ENCODE measurements at regions not wholly inside any gene's neighbourhood (a gene's known extent, or its start where the extent isn't known, plus 50 kb on each side); places are given as distances from the start of the nearest gene placed in this dataset.

GRCh38 chr12:77337362-77337761 is 272.0 kb upstream of the E2F7 start:
- H3K4me2 ChIP-seq (ENCODE audit: insufficient read depth, low read length), result no peak overlapping the region
- no peaks in the 10 kb centered on the region for H4K20me1 ChIP-seq (ENCODE audit: insufficient read depth, low read length)
- H3K4me1 ChIP-seq (ENCODE audit: insufficient read depth, low read length), result no peaks in the 10 kb centered on the region
- no peak overlapping the region for H3K4me3 ChIP-seq (ENCODE audit: low read depth in 1 of 2, low read length in 2 of 2)
- H3K9me3 ChIP-seq (ENCODE audit: insufficient read depth, low read length, severe bottlenecking), result no peaks in the 10 kb centered on the region
- H3K27me3 ChIP-seq (ENCODE audit: insufficient read depth, low read length, poor library complexity), result peaks cover 3% of the 10 kb centered on the region
- DNase-seq (no peak), ATAC-seq (ENCODE audit: insufficient read depth, low read depth) (no peak)
- H3K79me2 ChIP-seq (ENCODE audit: insufficient read depth, low read length), result no peaks in the 10 kb centered on the region
- H3K9ac ChIP-seq (ENCODE audit: low read depth, low read length), result no peak overlapping the region
- TF ChIP-seq, protein P1, sequence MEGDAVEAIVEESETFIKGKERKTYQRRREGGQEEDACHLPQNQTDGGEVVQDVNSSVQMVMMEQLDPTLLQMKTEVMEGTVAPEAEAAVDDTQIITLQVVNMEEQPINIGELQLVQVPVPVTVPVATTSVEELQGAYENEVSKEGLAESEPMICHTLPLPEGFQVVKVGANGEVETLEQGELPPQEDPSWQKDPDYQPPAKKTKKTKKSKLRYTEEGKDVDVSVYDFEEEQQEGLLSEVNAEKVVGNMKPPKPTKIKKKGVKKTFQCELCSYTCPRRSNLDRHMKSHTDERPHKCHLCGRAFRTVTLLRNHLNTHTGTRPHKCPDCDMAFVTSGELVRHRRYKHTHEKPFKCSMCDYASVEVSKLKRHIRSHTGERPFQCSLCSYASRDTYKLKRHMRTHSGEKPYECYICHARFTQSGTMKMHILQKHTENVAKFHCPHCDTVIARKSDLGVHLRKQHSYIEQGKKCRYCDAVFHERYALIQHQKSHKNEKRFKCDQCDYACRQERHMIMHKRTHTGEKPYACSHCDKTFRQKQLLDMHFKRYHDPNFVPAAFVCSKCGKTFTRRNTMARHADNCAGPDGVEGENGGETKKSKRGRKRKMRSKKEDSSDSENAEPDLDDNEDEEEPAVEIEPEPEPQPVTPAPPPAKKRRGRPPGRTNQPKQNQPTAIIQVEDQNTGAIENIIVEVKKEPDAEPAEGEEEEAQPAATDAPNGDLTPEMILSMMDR (IDR thresholded peaks at IDR 0.05; ENCODE audit: borderline replicate concordance, extremely low read depth, low read length, poor library complexity, severe bottlenecking), result no peak
- no peak for TF ChIP-seq EZH2 (IDR thresholded peaks at IDR 0.05; ENCODE audit: borderline replicate concordance, low read depth, low read length, severe bottlenecking)
- H3K36me3 ChIP-seq (ENCODE audit: insufficient read depth, low read length), result no peaks in the 10 kb centered on the region
- no peak overlapping the region for H3K27ac ChIP-seq (ENCODE audit: low read length)
- no peak overlapping the region for H2AFZ ChIP-seq (ENCODE audit: low read depth, low read length)

DNA sequence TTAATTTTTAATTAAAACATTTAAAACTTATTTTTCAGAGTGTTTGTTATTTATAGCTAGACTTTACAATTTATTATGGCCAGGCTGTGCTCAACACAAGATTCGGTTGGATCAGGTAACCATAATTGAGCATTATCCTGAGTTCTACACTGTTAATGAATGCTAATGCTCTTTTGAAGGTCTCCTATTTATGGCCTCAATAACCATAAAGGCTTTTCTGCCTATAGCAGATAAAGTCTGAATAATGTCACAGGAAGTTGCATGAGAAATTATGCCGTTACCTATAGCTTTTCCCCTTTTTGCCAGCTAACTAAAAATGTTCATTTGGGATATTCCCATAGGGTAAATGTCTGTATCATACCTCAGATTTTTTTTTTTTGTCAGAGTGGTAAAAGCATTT is 269.4 kb upstream of the E2F7 start:
- Histone ChIP-seq H3K27me3 (ENCODE audit: insufficient read depth, low read length, poor library complexity) (peaks cover 3% of the 10 kb centered on the region), H3K79me2 (ENCODE audit: insufficient read depth, low read length) (no peaks in the 10 kb centered on the region), H3K4me1 (ENCODE audit: insufficient read depth, low read length) (no peaks in the 10 kb centered on the region), H4K20me1 (ENCODE audit: insufficient read depth, low read length) (no peaks in the 10 kb centered on the region), H2AFZ (ENCODE audit: low read depth, low read length) (no peak overlapping the region), H3K4me2 (ENCODE audit: insufficient read depth, low read length) (no peak overlapping the region), H3K36me3 (ENCODE audit: insufficient read depth, low read length) (no peaks in the 10 kb centered on the region), H3K4me3 (ENCODE audit: low read depth in 1 of 2, low read length in 2 of 2) (no peak overlapping the region), H3K9ac (ENCODE audit: low read depth, low read length) (no peak overlapping the region), H3K9me3 (ENCODE audit: insufficient read depth, low read length, severe bottlenecking) (no peaks in the 10 kb centered on the region), H3K27ac (ENCODE audit: low read length) (no peak overlapping the region)
- DNase-seq (no peak), ATAC-seq (ENCODE audit: insufficient read depth, low read depth) (no peak)
- TF ChIP-seq, protein P1 (IDR thresholded peaks at IDR 0.05; ENCODE audit: borderline replicate concordance, extremely low read depth, low read length, poor library complexity, severe bottlenecking), result no peak
- TF ChIP-seq EZH2 (IDR thresholded peaks at IDR 0.05; ENCODE audit: borderline replicate concordance, low read depth, low read length, severe bottlenecking), result no peak

GRCh38 chr12:77328326-77328725 is 263.0 kb upstream of the E2F7 start:
- no peak overlapping the region for H3K4me2 ChIP-seq (ENCODE audit: insufficient read depth, low read length)
- H3K27me3 ChIP-seq (ENCODE audit: insufficient read depth, low read length, poor library complexity), result peaks cover 3% of the 10 kb centered on the region
- no peaks in the 10 kb centered on the region for H4K20me1 ChIP-seq (ENCODE audit: insufficient read depth, low read length)
- H2AFZ ChIP-seq (ENCODE audit: low read depth, low read length), result no peak overlapping the region
- H3K9ac ChIP-seq (ENCODE audit: low read depth, low read length), result no peak overlapping the region
- TF ChIP-seq EZH2 (IDR thresholded peaks at IDR 0.05; ENCODE audit: borderline replicate concordance, low read depth, low read length, severe bottlenecking), result no peak
- TF ChIP-seq, protein P1 (IDR thresholded peaks at IDR 0.05; ENCODE audit: borderline replicate concordance, extremely low read depth, low read length, poor library complexity, severe bottlenecking), result no peak
- ATAC-seq (ENCODE audit: insufficient read depth, low read depth) (no peak), DNase-seq (no peak)
- H3K27ac ChIP-seq (ENCODE audit: low read length), result no peak overlapping the region
- no peaks in the 10 kb centered on the region for H3K36me3 ChIP-seq (ENCODE audit: insufficient read depth, low read length)
- H3K79me2 ChIP-seq (ENCODE audit: insufficient read depth, low read length), result no peaks in the 10 kb centered on the region
- H3K4me1 ChIP-seq (ENCODE audit: insufficient read depth, low read length), result no peaks in the 10 kb centered on the region
- H3K4me3 ChIP-seq (ENCODE audit: low read depth in 1 of 2, low read length in 2 of 2), result no peak overlapping the region
- H3K9me3 ChIP-seq (ENCODE audit: insufficient read depth, low read length, severe bottlenecking), result no peaks in the 10 kb centered on the region
